HEK293 (cell line): ENCODE measurements at regions not wholly inside any gene's neighbourhood (a gene's known extent, or its start where the extent isn't known, plus 50 kb on each side); places are given as distances from the start of the nearest gene placed in this dataset.

Experiments used
- CTCF ChIA-PET: fragments of 350-600 bp; formaldehyde crosslinking; extraction: SDS; loops from one replicate; lab custom pipeline; 2021; ENCODE audit warnings: antibody characterized with exemption; lab: Yijun Ruan, JAX
- POLR2A ChIA-PET: fragments of 300-600 bp; formaldehyde crosslinking; extraction: SDS; loops from one replicate; lab custom pipeline; 2020; ENCODE audit warnings: antibody characterized with exemption, inconsistent platforms; lab: Yijun Ruan, JAX
- H3K27ac ChIP-seq: fragments of 200-500 bp; sonication (Bioruptor generic); 2 replicates; pipeline ENCODE4 v1.5.1; 2014; ENCODE audit warnings: low read depth, low read length, control low read depth, inconsistent platforms; ENCODE audit errors: extremely low read depth
- H3K36me3 ChIP-seq, 2 experiments: fragments of 200-500 bp in 1 of 2; sonication (Bioruptor generic) in 1 of 2; 1 replicate in 1 of 2; 2 replicates in 1 of 2; pipeline ENCODE4 v1.5.1; 2014 to 2017; ENCODE audit warnings: inconsistent platforms in 2 of 2, low read length in 2 of 2; ENCODE audit not compliant: control insufficient read depth in 2 of 2, insufficient read depth in 1 of 2
- H3K4me1 ChIP-seq: fragments of 200-500 bp; sonication (Bioruptor generic); 2 replicates; pipeline ENCODE4 v1.5.1; 2014; ENCODE audit warnings: mild to moderate bottlenecking, low read length, inconsistent platforms; ENCODE audit not compliant: control insufficient read depth, insufficient read depth
- H3K4me3 ChIP-seq: 2 replicates; pipeline ENCODE4 v1.5.1; 2011; ENCODE audit warnings: low read depth, mild to moderate bottlenecking, control low read depth, low read length, moderate library complexity
- H3K9me3 ChIP-seq: fragments of 200-500 bp; sonication (Bioruptor generic); 2 replicates; pipeline ENCODE4 v1.5.1; 2014; ENCODE audit warnings: low read depth, low read length, inconsistent platforms; ENCODE audit not compliant: control insufficient read depth, insufficient read depth
- HOXC10 ChIP-seq: sonication (generic); formaldehyde crosslinking; IDR thresholded peaks from 2 replicates; pipeline ENCODE4 v1.8.1; 2023; ENCODE audit warnings: mild to moderate bottlenecking, missing genetic modification reagents
- KLF16 ChIP-seq: fragments of 450-650 bp; formaldehyde crosslinking; IDR thresholded peaks from 2 replicates; pipeline ENCODE4 v1.5.1; 2017; ENCODE audit warnings: missing biosample characterization, missing genetic modification characterization
- PRDM1 ChIP-seq: fragments of 450-650 bp; formaldehyde crosslinking; IDR thresholded peaks from 2 replicates; pipeline ENCODE4; 2016; ENCODE audit warnings: missing biosample characterization, missing genetic modification characterization
- SCRT1 ChIP-seq: fragments of 450-650 bp; formaldehyde crosslinking; IDR thresholded peaks from 2 replicates; pipeline ENCODE4 v1.5.1; 2016; ENCODE audit warnings: missing biosample characterization, missing genetic modification characterization, borderline replicate concordance
- ZBTB7A ChIP-seq: fragments of 450-650 bp; formaldehyde crosslinking; IDR thresholded peaks from 2 replicates; pipeline ENCODE4 v1.5.1; 2016; ENCODE audit warnings: low read depth, missing biosample characterization, missing genetic modification characterization
- ZNF175 ChIP-seq: fragments of 450-650 bp; formaldehyde crosslinking; IDR thresholded peaks from 2 replicates; pipeline ENCODE4 v1.5.1; 2016; ENCODE audit warnings: missing biosample characterization, missing genetic modification characterization
- ZNF214 ChIP-seq: fragments of 450-650 bp; formaldehyde crosslinking; IDR thresholded peaks from 2 replicates; pipeline ENCODE4 v1.5.1; 2017; ENCODE audit warnings: missing biosample characterization, mild to moderate bottlenecking, missing genetic modification characterization, borderline replicate concordance
- ZNF510 ChIP-seq: fragments of 450-650 bp; formaldehyde crosslinking; IDR thresholded peaks from 2 replicates; pipeline ENCODE4 v1.5.1; 2018; ENCODE audit warnings: mild to moderate bottlenecking, missing genetic modification characterization, missing biosample characterization; ENCODE audit not compliant: insufficient replicate concordance
- ZNF561 ChIP-seq: fragments of 450-650 bp; IDR thresholded peaks from 2 replicates; pipeline ENCODE4 v1.5.1; 2018; ENCODE audit warnings: missing biosample characterization, missing genetic modification characterization, borderline replicate concordance
- ZNF777 ChIP-seq: fragments of 450-650 bp; formaldehyde crosslinking; IDR thresholded peaks from 2 replicates; pipeline ENCODE4 v1.5.1; 2017; ENCODE audit warnings: missing biosample characterization, missing genetic modification characterization, borderline replicate concordance
- ZSCAN23 ChIP-seq: fragments of 450-650 bp; formaldehyde crosslinking; IDR thresholded peaks from 2 replicates; pipeline ENCODE4 v1.5.1; 2016; ENCODE audit warnings: missing biosample characterization, missing genetic modification characterization
- TF ChIP-seq, protein P1 (sequence below): fragments of 450-650 bp; formaldehyde crosslinking; IDR thresholded peaks from 2 replicates; pipeline ENCODE4 v1.5.1; 2016; ENCODE audit warnings: missing biosample characterization, missing genetic modification characterization
- TF ChIP-seq, protein P2 (sequence below): fragments of 450-650 bp; formaldehyde crosslinking; IDR thresholded peaks from 2 replicates; pipeline ENCODE4 v1.5.1; 2017; ENCODE audit warnings: missing biosample characterization, missing genetic modification characterization
- TF ChIP-seq, protein P3 (sequence below): fragments of 450-650 bp; formaldehyde crosslinking; IDR thresholded peaks from 2 replicates; pipeline ENCODE4 v1.5.1; 2017; ENCODE audit warnings: missing biosample characterization, missing genetic modification characterization
- TF ChIP-seq, protein P4 (sequence below): fragments of 450-650 bp; formaldehyde crosslinking; IDR thresholded peaks from 2 replicates; pipeline ENCODE4 v1.5.1; 2016; ENCODE audit warnings: missing biosample characterization, missing genetic modification characterization
- TF ChIP-seq, protein P5 (sequence below): fragments of 450-650 bp; formaldehyde crosslinking; IDR thresholded peaks from 2 replicates; pipeline ENCODE4 v1.5.1; 2016; ENCODE audit warnings: missing biosample characterization, missing genetic modification characterization
- TF ChIP-seq, protein P6 (sequence below): fragments of 450-650 bp; formaldehyde crosslinking; IDR thresholded peaks from 2 replicates; pipeline ENCODE4 v1.5.1; 2016; ENCODE audit warnings: missing biosample characterization, missing genetic modification characterization

DNA sequence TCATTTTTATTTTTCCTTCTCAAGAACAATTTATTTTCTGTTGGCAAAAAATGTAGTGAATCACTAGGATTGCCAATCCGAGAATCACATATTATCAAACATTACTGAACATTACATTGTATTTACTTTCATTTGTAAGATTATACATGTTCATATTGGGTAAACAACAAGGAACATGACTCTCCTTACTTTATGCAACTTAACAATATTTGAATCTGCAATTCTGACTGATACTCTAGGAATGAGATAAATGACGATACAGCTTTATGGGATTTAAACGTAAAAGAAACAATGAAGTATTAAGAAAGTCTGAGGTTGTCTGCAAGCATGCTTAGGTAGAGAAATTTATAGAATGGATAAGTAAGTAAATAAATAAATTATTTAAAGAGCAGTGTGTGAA lies 2302.9 kb downstream of the MAT2B start (continued):
- TF ChIP-seq ZNF777 (tag by site-specific recombination) (no peak), KLF16 (no peak), ZNF175 (no peak), ZNF214 (no peak), ZSCAN23 (no peak), ZBTB7A (tag by site-specific recombination) (no peak), SCRT1 (tag by site-specific recombination) (no peak)
- TF ChIP-seq, protein P1, sequence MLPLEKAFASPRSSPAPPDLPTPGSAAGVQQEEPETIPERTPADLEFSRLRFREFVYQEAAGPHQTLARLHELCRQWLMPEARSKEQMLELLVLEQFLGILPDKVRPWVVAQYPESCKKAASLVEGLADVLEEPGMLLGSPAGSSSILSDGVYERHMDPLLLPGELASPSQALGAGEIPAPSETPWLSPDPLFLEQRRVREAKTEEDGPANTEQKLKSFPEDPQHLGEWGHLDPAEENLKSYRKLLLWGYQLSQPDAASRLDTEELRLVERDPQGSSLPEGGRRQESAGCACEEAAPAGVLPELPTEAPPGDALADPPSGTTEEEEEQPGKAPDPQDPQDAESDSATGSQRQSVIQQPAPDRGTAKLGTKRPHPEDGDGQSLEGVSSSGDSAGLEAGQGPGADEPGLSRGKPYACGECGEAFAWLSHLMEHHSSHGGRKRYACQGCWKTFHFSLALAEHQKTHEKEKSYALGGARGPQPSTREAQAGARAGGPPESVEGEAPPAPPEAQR (tag by site-specific recombination): no peak
- TF ChIP-seq, protein P2, sequence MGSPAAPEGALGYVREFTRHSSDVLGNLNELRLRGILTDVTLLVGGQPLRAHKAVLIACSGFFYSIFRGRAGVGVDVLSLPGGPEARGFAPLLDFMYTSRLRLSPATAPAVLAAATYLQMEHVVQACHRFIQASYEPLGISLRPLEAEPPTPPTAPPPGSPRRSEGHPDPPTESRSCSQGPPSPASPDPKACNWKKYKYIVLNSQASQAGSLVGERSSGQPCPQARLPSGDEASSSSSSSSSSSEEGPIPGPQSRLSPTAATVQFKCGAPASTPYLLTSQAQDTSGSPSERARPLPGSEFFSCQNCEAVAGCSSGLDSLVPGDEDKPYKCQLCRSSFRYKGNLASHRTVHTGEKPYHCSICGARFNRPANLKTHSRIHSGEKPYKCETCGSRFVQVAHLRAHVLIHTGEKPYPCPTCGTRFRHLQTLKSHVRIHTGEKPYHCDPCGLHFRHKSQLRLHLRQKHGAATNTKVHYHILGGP (tag by site-specific recombination): no peak
- TF ChIP-seq, protein P3, sequence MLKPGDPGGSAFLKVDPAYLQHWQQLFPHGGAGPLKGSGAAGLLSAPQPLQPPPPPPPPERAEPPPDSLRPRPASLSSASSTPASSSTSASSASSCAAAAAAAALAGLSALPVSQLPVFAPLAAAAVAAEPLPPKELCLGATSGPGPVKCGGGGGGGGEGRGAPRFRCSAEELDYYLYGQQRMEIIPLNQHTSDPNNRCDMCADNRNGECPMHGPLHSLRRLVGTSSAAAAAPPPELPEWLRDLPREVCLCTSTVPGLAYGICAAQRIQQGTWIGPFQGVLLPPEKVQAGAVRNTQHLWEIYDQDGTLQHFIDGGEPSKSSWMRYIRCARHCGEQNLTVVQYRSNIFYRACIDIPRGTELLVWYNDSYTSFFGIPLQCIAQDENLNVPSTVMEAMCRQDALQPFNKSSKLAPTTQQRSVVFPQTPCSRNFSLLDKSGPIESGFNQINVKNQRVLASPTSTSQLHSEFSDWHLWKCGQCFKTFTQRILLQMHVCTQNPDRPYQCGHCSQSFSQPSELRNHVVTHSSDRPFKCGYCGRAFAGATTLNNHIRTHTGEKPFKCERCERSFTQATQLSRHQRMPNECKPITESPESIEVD: no peak
- TF ChIP-seq, protein P4, sequence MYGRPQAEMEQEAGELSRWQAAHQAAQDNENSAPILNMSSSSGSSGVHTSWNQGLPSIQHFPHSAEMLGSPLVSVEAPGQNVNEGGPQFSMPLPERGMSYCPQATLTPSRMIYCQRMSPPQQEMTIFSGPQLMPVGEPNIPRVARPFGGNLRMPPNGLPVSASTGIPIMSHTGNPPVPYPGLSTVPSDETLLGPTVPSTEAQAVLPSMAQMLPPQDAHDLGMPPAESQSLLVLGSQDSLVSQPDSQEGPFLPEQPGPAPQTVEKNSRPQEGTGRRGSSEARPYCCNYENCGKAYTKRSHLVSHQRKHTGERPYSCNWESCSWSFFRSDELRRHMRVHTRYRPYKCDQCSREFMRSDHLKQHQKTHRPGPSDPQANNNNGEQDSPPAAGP (tag by site-specific recombination): no peak

DNA sequence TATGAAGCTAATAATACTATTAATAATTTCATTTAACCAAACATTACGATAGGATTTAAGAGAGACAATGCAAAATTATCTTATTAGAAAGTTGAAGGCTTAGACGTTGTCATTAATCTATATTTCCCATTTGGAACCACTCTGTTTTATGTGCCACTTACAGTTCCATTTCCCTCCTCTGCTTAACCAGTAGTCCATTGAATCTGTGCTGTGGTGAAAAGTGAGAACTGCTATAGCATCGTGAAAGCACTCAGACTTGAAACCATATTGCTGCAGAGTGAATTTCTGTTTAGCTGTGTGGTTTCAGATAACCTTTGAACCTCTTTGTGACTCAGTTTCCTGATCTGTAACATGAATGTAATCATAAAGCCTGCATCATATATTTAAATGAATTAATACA lies 2304.5 kb downstream of the MAT2B start:
- H3K4me1 ChIP-seq: no peaks in the 10 kb centered on the region
- TF ChIP-seq HOXC10 (no peak), ZNF510 (tag by site-specific recombination) (no peak), PRDM1 (no peak), ZNF561 (tag by site-specific recombination) (no peak)
- TF ChIP-seq, protein P5, sequence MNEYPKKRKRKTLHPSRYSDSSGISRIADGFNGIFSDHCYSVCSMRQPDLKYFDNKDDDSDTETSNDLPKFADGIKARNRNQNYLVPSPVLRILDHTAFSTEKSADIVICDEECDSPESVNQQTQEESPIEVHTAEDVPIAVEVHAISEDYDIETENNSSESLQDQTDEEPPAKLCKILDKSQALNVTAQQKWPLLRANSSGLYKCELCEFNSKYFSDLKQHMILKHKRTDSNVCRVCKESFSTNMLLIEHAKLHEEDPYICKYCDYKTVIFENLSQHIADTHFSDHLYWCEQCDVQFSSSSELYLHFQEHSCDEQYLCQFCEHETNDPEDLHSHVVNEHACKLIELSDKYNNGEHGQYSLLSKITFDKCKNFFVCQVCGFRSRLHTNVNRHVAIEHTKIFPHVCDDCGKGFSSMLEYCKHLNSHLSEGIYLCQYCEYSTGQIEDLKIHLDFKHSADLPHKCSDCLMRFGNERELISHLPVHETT (tag by site-specific recombination): no peak
- TF ChIP-seq, protein P6, sequence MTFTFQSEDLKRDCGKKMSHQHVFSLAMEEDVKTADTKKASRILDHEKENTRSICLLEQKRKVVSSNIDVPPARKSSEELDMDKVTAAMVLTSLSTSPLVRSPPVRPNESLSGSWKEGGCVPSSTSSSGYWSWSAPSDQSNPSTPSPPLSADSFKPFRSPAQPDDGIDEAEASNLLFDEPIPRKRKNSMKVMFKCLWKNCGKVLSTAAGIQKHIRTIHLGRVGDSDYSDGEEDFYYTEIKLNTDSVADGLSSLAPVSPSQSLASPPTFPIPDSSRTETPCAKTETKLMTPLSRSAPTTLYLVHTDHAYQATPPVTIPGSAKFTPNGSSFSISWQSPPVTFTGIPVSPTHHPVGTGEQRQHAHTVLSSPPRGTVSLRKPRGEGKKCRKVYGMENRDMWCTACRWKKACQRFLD (tag by site-specific recombination): no peak
- TF ChIP-seq, protein P4 (tag by site-specific recombination): no peak
- TF ChIP-seq, all 188 proteins: peak for 0
- no peak overlapping the region for H3K27ac ChIP-seq
- ChIA-PET CTCF (no interaction called here), POLR2A (no interaction called here)
- no peaks in the 10 kb centered on the region for H3K9me3 ChIP-seq
- no peak overlapping the region for H3K4me3 ChIP-seq
- H3K36me3 ChIP-seq: no peaks in the 10 kb centered on the region
